ENCODE measurements at regions not wholly inside any gene's neighbourhood (a gene's known extent, or its start where the extent isn't known, plus 50 kb on each side); places are given as distances from the start of the nearest gene placed in this dataset.

DNA sequence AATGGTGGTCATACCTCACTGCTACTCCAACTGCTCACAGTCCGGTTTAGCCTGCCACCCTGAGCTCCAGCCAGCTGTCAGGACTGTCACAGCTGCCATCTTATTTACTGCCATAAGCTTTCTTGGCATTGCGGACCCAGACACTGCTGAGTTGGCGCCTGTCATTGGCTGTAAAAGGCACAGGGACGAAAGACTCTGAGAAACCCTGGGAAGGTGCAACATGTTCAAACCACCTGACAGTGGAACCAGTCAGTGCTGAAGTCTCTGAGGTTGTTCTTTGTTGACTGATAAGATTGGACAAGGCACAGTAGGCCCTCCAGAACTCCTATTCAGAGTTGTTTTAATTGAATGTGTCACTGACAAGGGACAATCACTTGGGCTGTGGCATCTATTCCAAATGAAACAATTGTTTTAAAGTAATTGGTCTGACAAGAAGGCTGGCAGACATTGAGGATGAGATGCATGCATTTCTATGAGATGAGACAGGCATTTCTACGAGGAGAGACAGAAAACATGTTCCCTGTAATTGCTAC lies 927.8 kb downstream of the STPG2 start:
- Histone ChIP-seq H4K20me1 (ENCODE audit: control insufficient read depth, insufficient read depth, low read length, poor library complexity, severe bottlenecking) (no peaks in the 10 kb centered on the region), H2AFZ (ENCODE audit: insufficient read depth, low read depth, low read length, poor library complexity, severe bottlenecking) (no peak overlapping the region), H3K4me2 (replicated peaks; ENCODE audit: low read depth, low read length, poor library complexity, severe bottlenecking) (no peak overlapping the region), H3K36me3 (replicated peaks in 1 of 2; ENCODE audit: control extremely low read depth in 1 of 2, control insufficient read depth in 1 of 2, extremely low read depth in 1 of 2, insufficient read depth in 2 of 2, low read length in 1 of 2) (no peaks in the 10 kb centered on the region), H3K27ac (ENCODE audit: low read length in 2 of 2) (no peak overlapping the region), H3K9me3 (ENCODE audit: control extremely low read depth in 1 of 3, control insufficient read depth in 2 of 3, insufficient read depth in 1 of 3, low read length in 2 of 3) (no peaks in the 10 kb centered on the region), H3K79me2 (ENCODE audit: control insufficient read depth, insufficient read depth, low read length) (no peaks in the 10 kb centered on the region), H3K4me3 (ENCODE audit: control extremely low read depth in 1 of 5, extremely low read depth in 1 of 5, insufficient read depth in 1 of 5, low read depth in 2 of 5, low read length in 4 of 5) (no peak overlapping the region), H3K9ac (ENCODE audit: low read length) (no peak overlapping the region), H3K4me1 (ENCODE audit: control insufficient read depth in 2 of 2, insufficient read depth in 2 of 2, low read length in 2 of 2) (no peaks in the 10 kb centered on the region), H3K27me3 (replicated peaks in 1 of 4; ENCODE audit: control extremely low read depth in 1 of 4, control insufficient read depth in 3 of 4, insufficient read depth in 4 of 4, low read length in 3 of 4) (no peaks in the 10 kb centered on the region)
- Mint-ChIP-seq H3K4me3 (no peak overlapping the region), H3K27me3 (no peaks in the 10 kb centered on the region), H3K9me3 (ENCODE audit: insufficient read depth) (peaks cover 4% of the 10 kb centered on the region), H3K27ac (no peak overlapping the region), H3K4me1 (no peaks in the 10 kb centered on the region)
- ChIA-PET CTCF (no interaction called here), POLR2A (no interaction called here)
- TF ChIP-seq, protein P1, sequence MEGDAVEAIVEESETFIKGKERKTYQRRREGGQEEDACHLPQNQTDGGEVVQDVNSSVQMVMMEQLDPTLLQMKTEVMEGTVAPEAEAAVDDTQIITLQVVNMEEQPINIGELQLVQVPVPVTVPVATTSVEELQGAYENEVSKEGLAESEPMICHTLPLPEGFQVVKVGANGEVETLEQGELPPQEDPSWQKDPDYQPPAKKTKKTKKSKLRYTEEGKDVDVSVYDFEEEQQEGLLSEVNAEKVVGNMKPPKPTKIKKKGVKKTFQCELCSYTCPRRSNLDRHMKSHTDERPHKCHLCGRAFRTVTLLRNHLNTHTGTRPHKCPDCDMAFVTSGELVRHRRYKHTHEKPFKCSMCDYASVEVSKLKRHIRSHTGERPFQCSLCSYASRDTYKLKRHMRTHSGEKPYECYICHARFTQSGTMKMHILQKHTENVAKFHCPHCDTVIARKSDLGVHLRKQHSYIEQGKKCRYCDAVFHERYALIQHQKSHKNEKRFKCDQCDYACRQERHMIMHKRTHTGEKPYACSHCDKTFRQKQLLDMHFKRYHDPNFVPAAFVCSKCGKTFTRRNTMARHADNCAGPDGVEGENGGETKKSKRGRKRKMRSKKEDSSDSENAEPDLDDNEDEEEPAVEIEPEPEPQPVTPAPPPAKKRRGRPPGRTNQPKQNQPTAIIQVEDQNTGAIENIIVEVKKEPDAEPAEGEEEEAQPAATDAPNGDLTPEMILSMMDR (IDR thresholded peaks at IDR 0.05): no peak
- no peak for TF ChIP-seq EZH2 (IDR thresholded peaks at IDR 0.05; ENCODE audit: borderline replicate concordance, insufficient read depth, low read depth, low read length, poor library complexity, severe bottlenecking)
- intact Hi-C loops (cut with micrococcal nuclease): no loop called here
- DNase-seq: no peak
- ATAC-seq (ENCODE audit: low read depth): no peak
- WGBS (ENCODE audit: insufficient coverage): 86% methylated on average over 5 of the region's 5 CpGs

DNA sequence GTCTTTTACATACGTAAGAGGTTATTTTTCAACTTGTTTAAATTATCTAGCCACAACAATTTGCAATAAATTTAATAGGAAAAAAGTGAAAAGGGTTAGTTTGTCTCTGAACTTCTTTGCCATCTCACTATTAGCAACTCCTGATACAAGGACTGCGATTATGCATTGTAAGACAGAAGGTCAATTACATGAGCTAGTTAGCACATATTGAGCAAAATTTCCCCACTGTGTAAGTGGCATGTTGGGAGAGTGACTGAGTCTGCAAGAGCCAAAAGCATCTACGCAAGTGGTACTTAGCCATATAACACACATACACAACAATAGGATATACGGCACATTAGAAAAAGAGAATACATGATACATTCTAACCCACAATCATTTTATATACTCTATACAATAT lies 927.2 kb downstream of the STPG2 start:
- ATAC-seq (ENCODE audit: low read depth): no peak
- intact Hi-C loops (cut with micrococcal nuclease): no loop called here

More for the DNA sequence above, 927.2 kb downstream of the STPG2 start:
- Mint-ChIP-seq H3K4me1 (no peaks in the 10 kb centered on the region), H3K27me3 (no peaks in the 10 kb centered on the region), H3K9me3 (ENCODE audit: insufficient read depth) (peaks cover 4% of the 10 kb centered on the region), H3K27ac (no peak overlapping the region), H3K4me3 (no peak overlapping the region)
- Histone ChIP-seq H3K27ac (ENCODE audit: low read length in 2 of 2) (no peak overlapping the region), H3K79me2 (ENCODE audit: control insufficient read depth, insufficient read depth, low read length) (no peaks in the 10 kb centered on the region), H3K4me2 (replicated peaks; ENCODE audit: low read depth, low read length, poor library complexity, severe bottlenecking) (no peak overlapping the region), H3K4me1 (ENCODE audit: control insufficient read depth in 2 of 2, insufficient read depth in 2 of 2, low read length in 2 of 2) (no peaks in the 10 kb centered on the region), H4K20me1 (ENCODE audit: control insufficient read depth, insufficient read depth, low read length, poor library complexity, severe bottlenecking) (no peaks in the 10 kb centered on the region), H3K9ac (ENCODE audit: low read length) (no peak overlapping the region), H3K27me3 (replicated peaks in 1 of 4; ENCODE audit: control extremely low read depth in 1 of 4, control insufficient read depth in 3 of 4, insufficient read depth in 4 of 4, low read length in 3 of 4) (no peaks in the 10 kb centered on the region), H2AFZ (ENCODE audit: insufficient read depth, low read depth, low read length, poor library complexity, severe bottlenecking) (no peak overlapping the region), H3K4me3 (ENCODE audit: control extremely low read depth in 1 of 5, extremely low read depth in 1 of 5, insufficient read depth in 1 of 5, low read depth in 2 of 5, low read length in 4 of 5) (no peak overlapping the region), H3K36me3 (replicated peaks in 1 of 2; ENCODE audit: control extremely low read depth in 1 of 2, control insufficient read depth in 1 of 2, extremely low read depth in 1 of 2, insufficient read depth in 2 of 2, low read length in 1 of 2) (no peaks in the 10 kb centered on the region), H3K9me3 (ENCODE audit: control extremely low read depth in 1 of 3, control insufficient read depth in 2 of 3, insufficient read depth in 1 of 3, low read length in 2 of 3) (no peaks in the 10 kb centered on the region)
- CTCF ChIA-PET: no interaction called here
- DNase-seq: no peak
- WGBS (ENCODE audit: insufficient coverage): no CpG with 5 or more reads among the region's 4 CpGs
- TF ChIP-seq, protein P1 (IDR thresholded peaks at IDR 0.05): no peak
- no peak for TF ChIP-seq EZH2 (IDR thresholded peaks at IDR 0.05; ENCODE audit: borderline replicate concordance, insufficient read depth, low read depth, low read length, poor library complexity, severe bottlenecking)
- POLR2A ChIA-PET: no interaction called here
